Right forelimb (tissue), 1 donor: ENCODE measurements at regions not wholly inside any gene's neighbourhood (a gene's known extent, or its start where the extent isn't known, plus 50 kb on each side); places are given as distances from the start of the nearest gene placed in this dataset.

Experiments
- DNase-seq: peaks from one replicate; pipeline ENCODE4 v3.0.0-alpha.2; 2018

GRCh38 chr20:51216850-51217249 lies 193.9 kb upstream of the KCNG1 start:
- no peak for DNase-seq

GRCh38 chr20:51212816-51213215 lies 189.9 kb upstream of the KCNG1 start:
- DNase-seq, result no peak

- no peak for DNase-seq
These were observed 188.3 kb upstream of the KCNG1 start for GRCh38 chr20:51211191-51211590.

GRCh38 chr20:51210084-51210483 lies 187.2 kb upstream of the KCNG1 start:
- DNase-seq, result no peak

GRCh38 chr20:51208162-51208561 lies 185.3 kb upstream of the KCNG1 start:
- no peak for DNase-seq

- no peak for DNase-seq
These were observed 183.2 kb upstream of the KCNG1 start for GRCh38 chr20:51206032-51206662.

- DNase-seq, result no peak
These were observed 181.9 kb upstream of the KCNG1 start for GRCh38 chr20:51204794-51205193.

- no peak for DNase-seq
These were observed 181.3 kb upstream of the KCNG1 start for GRCh38 chr20:51204051-51204715.

GRCh38 chr20:51202304-51202703 lies 179.4 kb upstream of the KCNG1 start:
- no peak for DNase-seq

- no peak for DNase-seq
These were observed 177.0 kb upstream of the KCNG1 start for GRCh38 chr20:51199920-51200319.

GRCh38 chr20:51198876-51199523 lies 176.1 kb upstream of the KCNG1 start:
- no peak for DNase-seq

- no peak for DNase-seq
These were observed 175.3 kb upstream of the KCNG1 start for GRCh38 chr20:51198238-51198637.

GRCh38 chr20:51196991-51197651 lies 174.2 kb upstream of the KCNG1 start:
- no peak for DNase-seq

GRCh38 chr20:51195990-51196389 lies 173.1 kb upstream of the KCNG1 start:
- DNase-seq, result no peak

- DNase-seq, result no peak
These were observed 172.6 kb upstream of the KCNG1 start for GRCh38 chr20:51195419-51195901.

- DNase-seq, result no peak
These were observed 170.3 kb upstream of the KCNG1 start for GRCh38 chr20:51193066-51193772.

- no peak for DNase-seq
These were observed 167.9 kb upstream of the KCNG1 start for GRCh38 chr20:51190783-51191180.

- DNase-seq, result no peak
These were observed 167.2 kb upstream of the KCNG1 start for GRCh38 chr20:51189814-51190782.

GRCh38 chr20:51188941-51189340 lies 166.0 kb upstream of the KCNG1 start:
- no peak for DNase-seq

- no peak for DNase-seq
These were observed 164.4 kb upstream of the KCNG1 start for GRCh38 chr20:51187261-51187660.

GRCh38 chr20:51185861-51186260 lies 163.0 kb upstream of the KCNG1 start:
- no peak for DNase-seq

GRCh38 chr20:51185277-51185676 lies 162.4 kb upstream of the KCNG1 start:
- no peak for DNase-seq
